ENCODE measurements at regions not wholly inside any gene's neighbourhood (a gene's known extent, or its start where the extent isn't known, plus 50 kb on each side); places are given as distances from the start of the nearest gene placed in this dataset.

DNA sequence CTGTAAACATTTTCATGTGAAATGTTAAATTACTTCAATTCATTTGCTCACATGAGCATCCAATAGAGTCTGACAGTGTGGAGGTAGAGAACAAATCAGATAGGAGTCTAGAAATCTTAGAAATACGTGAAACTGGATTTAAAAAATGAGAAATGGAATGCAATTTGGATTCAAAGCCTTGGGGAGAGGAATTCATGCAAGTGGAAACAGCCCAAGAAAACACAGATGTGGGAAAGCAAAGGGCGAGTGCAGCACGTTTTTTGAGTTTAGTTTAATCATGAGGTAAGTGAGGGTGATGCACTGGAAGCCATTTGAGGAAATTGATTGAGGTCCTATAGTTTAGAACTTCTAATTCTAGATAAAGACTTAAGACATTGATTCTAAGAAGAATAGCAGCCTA, 434.7 kb downstream of the C3orf38 start:
- TF ChIP-seq, protein P1, sequence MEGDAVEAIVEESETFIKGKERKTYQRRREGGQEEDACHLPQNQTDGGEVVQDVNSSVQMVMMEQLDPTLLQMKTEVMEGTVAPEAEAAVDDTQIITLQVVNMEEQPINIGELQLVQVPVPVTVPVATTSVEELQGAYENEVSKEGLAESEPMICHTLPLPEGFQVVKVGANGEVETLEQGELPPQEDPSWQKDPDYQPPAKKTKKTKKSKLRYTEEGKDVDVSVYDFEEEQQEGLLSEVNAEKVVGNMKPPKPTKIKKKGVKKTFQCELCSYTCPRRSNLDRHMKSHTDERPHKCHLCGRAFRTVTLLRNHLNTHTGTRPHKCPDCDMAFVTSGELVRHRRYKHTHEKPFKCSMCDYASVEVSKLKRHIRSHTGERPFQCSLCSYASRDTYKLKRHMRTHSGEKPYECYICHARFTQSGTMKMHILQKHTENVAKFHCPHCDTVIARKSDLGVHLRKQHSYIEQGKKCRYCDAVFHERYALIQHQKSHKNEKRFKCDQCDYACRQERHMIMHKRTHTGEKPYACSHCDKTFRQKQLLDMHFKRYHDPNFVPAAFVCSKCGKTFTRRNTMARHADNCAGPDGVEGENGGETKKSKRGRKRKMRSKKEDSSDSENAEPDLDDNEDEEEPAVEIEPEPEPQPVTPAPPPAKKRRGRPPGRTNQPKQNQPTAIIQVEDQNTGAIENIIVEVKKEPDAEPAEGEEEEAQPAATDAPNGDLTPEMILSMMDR (IDR thresholded peaks at IDR 0.05; ENCODE audit: low read depth, low read length): no peak
- TF ChIP-seq EZH2phosphoT487 (IDR thresholded peaks at IDR 0.05; ENCODE audit: low read depth): no peak

All from OCI-LY3 (cell line).